ENCODE measurements at regions not wholly inside any gene's neighbourhood (a gene's known extent, or its start where the extent isn't known, plus 50 kb on each side); places are given as distances from the start of the nearest gene placed in this dataset.

DNA sequence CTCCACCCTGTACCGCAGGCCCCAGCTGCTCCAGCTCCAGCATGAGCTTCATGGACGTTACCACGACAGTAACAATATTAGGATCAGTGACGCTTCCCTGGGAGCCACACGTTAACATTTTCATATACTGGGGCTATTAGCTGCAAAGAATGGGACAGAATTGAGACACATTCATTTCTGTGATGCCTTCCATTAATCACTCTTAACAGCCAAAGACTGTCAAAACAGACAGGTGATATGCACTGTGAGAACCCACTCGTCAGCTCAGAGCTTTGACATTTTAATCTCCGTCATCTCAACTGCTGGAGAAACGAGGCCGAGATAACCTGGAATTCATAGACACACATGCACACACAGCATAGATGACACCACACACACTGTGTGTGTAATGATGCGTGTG is 408.4 kb upstream of the SHH start:
- H3K9me3 ChIP-seq: peaks cover 0 to 10% (median 0%) of the 10 kb centered on the region in 3 donors
- H3K4me1 ChIP-seq: no peaks in the 10 kb centered on the region
- no peak overlapping the region for H3K4me3 ChIP-seq
- H3K36me3 ChIP-seq: no peaks in the 10 kb centered on the region
- no peak overlapping the region for H3K27ac ChIP-seq
- peaks cover 0 to 8% (median 0%) of the 10 kb centered on the region in 4 donors for H3K27me3 ChIP-seq
- no peak for DNase-seq
- intact Hi-C loops (cut with DNase I): no loop called here
- 83 to 90% methylated on average over 9 to 10 of the region's 10 CpGs for WGBS, 2 donors
- TF ChIP-seq, protein P1, sequence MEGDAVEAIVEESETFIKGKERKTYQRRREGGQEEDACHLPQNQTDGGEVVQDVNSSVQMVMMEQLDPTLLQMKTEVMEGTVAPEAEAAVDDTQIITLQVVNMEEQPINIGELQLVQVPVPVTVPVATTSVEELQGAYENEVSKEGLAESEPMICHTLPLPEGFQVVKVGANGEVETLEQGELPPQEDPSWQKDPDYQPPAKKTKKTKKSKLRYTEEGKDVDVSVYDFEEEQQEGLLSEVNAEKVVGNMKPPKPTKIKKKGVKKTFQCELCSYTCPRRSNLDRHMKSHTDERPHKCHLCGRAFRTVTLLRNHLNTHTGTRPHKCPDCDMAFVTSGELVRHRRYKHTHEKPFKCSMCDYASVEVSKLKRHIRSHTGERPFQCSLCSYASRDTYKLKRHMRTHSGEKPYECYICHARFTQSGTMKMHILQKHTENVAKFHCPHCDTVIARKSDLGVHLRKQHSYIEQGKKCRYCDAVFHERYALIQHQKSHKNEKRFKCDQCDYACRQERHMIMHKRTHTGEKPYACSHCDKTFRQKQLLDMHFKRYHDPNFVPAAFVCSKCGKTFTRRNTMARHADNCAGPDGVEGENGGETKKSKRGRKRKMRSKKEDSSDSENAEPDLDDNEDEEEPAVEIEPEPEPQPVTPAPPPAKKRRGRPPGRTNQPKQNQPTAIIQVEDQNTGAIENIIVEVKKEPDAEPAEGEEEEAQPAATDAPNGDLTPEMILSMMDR (IDR thresholded peaks at IDR 0.05): no peak
- TF ChIP-seq POLR2A (IDR thresholded peaks at IDR 0.05): no peak

DNA sequence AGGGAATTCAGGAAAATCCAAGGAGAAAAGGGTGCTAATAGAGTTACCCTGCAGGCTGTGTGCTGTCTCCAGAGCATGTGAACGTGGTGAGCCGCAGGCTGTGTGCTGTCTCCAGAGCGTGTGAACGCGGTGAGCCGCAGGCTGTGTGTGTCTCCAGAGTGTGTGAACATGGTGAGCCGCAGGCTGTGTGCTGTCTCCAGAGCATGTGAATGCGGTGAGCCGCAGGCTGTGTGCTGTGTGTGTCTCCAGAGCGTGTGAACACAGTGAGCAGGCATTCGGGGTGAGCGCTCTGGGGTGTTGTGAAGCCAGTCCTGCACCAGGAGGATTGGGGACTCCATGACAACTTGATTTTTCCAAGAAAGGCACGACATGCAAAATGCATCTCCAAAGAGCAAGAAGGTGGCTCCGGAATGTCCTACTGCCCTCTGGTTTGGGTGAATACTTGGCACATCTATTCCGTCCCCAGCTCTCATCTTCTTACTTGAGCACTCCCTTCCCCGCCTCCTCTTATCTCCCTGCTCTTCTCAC is 407.9 kb upstream of the SHH start:
- H3K36me3 ChIP-seq: no peaks in the 10 kb centered on the region
- TF ChIP-seq, protein P1 (IDR thresholded peaks at IDR 0.05): no peak
- no peak for TF ChIP-seq POLR2A (IDR thresholded peaks at IDR 0.05)
- WGBS, 2 donors: 87 to 88% methylated on average over 12 to 16 of the region's 16 CpGs
- H3K27ac ChIP-seq: no peak overlapping the region
- no peaks in the 10 kb centered on the region for H3K4me1 ChIP-seq
- H3K9me3 ChIP-seq: peaks cover 0 to 7% (median 0%) of the 10 kb centered on the region in 3 donors
- intact Hi-C loops (cut with DNase I): no loop called here
- no peak overlapping the region for H3K4me3 ChIP-seq
- no peak for DNase-seq
- H3K27me3 ChIP-seq: peaks cover 0 to 8% (median 0%) of the 10 kb centered on the region in 4 donors

DNA sequence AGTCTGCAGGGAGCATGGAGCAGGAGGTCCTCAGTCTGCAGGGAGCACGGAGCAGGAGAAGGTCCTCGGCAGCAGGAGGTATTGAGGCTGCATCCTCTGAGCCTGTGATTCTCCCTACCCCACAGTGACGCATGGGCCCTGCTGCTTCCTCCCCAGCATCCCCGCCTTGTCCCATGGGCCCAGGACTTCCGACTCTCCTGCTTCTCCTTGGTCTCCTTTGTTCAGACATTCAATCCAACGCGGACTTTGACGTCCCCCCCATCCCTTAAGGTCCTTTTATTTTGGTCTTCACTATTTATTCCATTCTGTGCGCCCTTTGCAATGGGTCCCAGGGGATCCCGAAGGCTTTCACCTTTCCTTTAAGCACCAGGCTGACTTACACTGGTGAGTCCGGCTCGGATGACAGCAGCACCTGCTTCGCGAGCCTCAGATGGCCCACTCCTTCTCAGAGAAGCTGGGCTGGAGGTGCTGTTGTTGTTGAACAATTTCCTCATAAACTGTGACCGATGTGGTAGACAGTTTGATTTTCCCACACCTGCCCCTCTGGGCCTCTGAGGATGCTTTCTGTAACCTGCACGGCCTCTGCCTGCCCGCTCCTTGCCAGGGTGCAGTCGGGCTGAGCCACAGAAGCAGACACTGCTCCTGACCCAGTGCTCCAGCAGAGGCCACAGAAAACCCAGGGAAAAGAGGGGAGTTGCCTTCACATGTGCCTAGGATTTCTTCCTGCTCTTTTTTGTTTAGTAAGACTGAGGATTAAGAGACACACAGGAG is 407.2 kb upstream of the SHH start:
- 78 to 88% methylated on average over 16 to 18 of the region's 18 CpGs for WGBS, 2 donors
- intact Hi-C loops (cut with DNase I): no loop called here
- no peak overlapping the region for H3K4me3 ChIP-seq
- H3K27ac ChIP-seq: no peak overlapping the region
- no peak for DNase-seq
- H3K27me3 ChIP-seq: peaks cover 0 to 8% (median 0%) of the 10 kb centered on the region in 4 donors
- TF ChIP-seq POLR2A (IDR thresholded peaks at IDR 0.05): no peak
- TF ChIP-seq, protein P1 (IDR thresholded peaks at IDR 0.05): no peak
- H3K36me3 ChIP-seq: no peaks in the 10 kb centered on the region
- no peaks in the 10 kb centered on the region for H3K4me1 ChIP-seq
- H3K9me3 ChIP-seq: peaks cover 0 to under 1% (median 0%) of the 10 kb centered on the region in 3 donors

DNA sequence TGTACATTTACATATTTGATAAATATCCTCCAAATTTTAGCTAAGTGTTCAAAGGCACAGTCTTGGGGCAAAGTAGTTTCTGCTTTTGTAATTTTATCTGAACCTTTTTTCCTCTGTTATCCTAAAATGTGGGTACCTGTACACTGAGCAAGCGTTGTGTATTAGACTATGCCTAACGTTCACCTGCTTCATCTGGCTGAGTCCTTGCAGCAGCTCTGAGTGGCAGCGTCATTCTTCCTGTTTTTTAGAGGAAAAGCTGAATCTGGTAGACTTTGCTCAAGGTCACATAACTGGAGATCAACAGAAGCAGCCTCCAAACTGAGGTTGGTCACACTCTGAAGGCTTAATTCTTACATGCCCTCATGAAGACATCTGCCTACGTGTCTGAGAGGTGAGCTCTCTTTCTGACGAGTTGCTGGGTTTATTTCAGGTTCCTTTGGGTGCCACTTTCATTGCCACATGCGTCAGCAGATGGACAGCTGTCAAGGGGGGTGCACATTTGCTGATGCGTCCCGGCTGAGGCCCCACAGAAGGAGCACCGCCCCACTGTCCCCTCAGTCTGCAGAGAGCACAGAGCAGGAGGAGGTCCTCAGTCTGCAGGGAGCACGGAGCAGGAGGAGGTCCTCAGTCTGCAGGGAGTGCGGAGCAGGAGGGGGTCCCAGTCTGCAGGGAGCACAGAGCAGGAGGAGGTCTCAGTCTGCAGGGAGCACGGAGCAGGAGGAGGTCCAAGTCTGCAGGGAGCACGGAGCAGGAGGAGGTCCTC is 406.5 kb upstream of the SHH start:
- intact Hi-C loops (cut with DNase I): no loop called here
- H3K27ac ChIP-seq: no peak overlapping the region
- peaks cover 0 to 8% (median 0%) of the 10 kb centered on the region in 4 donors for H3K27me3 ChIP-seq
- no peaks in the 10 kb centered on the region for H3K4me1 ChIP-seq
- no peak for DNase-seq
- WGBS, 2 donors: 56 to 63% methylated on average over 7 to 8 of the region's 13 CpGs
- TF ChIP-seq POLR2A (IDR thresholded peaks at IDR 0.05): no peak
- TF ChIP-seq, protein P1 (IDR thresholded peaks at IDR 0.05): no peak
- H3K36me3 ChIP-seq: no peaks in the 10 kb centered on the region
- no peak overlapping the region for H3K4me3 ChIP-seq
- H3K9me3 ChIP-seq: no peaks in the 10 kb centered on the region

DNA sequence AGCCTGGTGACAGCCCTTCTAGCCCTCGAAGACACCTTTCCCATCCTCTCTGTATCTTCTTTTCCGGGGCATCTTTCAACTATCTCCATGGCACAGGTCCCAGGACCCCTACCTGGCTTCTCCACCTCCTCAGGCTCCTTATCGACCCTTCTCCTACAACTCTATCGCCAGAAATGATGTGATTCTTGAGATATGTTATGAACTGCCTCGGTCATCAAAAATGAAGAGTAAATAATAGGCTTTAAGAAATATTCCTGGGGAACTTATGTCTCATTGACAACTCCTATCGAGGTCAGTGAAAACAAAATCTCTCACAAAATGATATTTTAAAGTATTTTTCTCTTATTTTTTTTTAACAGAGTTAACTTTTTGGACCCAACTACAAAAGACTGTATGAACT is 405.5 kb upstream of the SHH start:
- Histone ChIP-seq H3K4me3 (no peak overlapping the region), H3K27me3 (peaks cover 0 to 8% (median 0%) of the 10 kb centered on the region in 4 donors), H3K9me3 (no peaks in the 10 kb centered on the region), H3K4me1 (no peaks in the 10 kb centered on the region), H3K27ac (no peak overlapping the region), H3K36me3 (no peaks in the 10 kb centered on the region)
- intact Hi-C loops (cut with DNase I): no loop called here
- TF ChIP-seq POLR2A (IDR thresholded peaks at IDR 0.05): no peak
- TF ChIP-seq, protein P1 (IDR thresholded peaks at IDR 0.05): no peak
- 75 to 76% methylated on average over 6 of the region's 6 CpGs for WGBS, 2 donors
- no peak for DNase-seq

Data from esophagus squamous epithelium (tissue), 5 donors.